Large intestine (tissue), 3 donors: ENCODE measurements at regions not wholly inside any gene's neighbourhood (a gene's known extent, or its start where the extent isn't known, plus 50 kb on each side); places are given as distances from the start of the nearest gene placed in this dataset.
"Not testable (repeated sequence)": the region's sequence is repeated elsewhere in the genome, so short reads cannot be mapped to it uniquely, and the experiment has no call there.

Experiments used
- DNase-seq, 2 donors: peaks; one replicate each; pipeline versions ENCODE4 v3.0.0 to v3.0.0-alpha.2; 2013
- H3K27ac ChIP-seq: one replicate; pipeline ENCODE4 v1.5.1; 2013; ENCODE audit warnings: low read length
- H3K27me3 ChIP-seq: 2 replicates; pipeline ENCODE4 v1.6.1; 2013; ENCODE audit warnings: low read length; ENCODE audit not compliant: control insufficient read depth, insufficient read depth
- H3K36me3 ChIP-seq: 2 replicates; pipeline ENCODE4 v1.6.1; 2013; ENCODE audit warnings: low read length; ENCODE audit not compliant: control insufficient read depth, insufficient read depth
- H3K4me1 ChIP-seq: one replicate; pipeline ENCODE4 v1.6.1; 2013; ENCODE audit warnings: low read length; ENCODE audit not compliant: control insufficient read depth, insufficient read depth
- H3K4me3 ChIP-seq: one replicate; pipeline ENCODE4 v1.5.1; 2013; ENCODE audit warnings: low read length
- H3K9me3 ChIP-seq: one replicate; pipeline ENCODE4 v1.6.1; 2013; ENCODE audit warnings: mild to moderate bottlenecking, low read depth, low read length, moderate library complexity; ENCODE audit not compliant: control insufficient read depth
- WGBS: methylation state at CpG from one replicate; pipeline ENCODE4 v1.1.5; 2013; ENCODE audit warnings: low lambda C conversion rate; ENCODE audit not compliant: insufficient coverage; 5-methylcytosine and 5-hydroxymethylcytosine counted together

DNA sequence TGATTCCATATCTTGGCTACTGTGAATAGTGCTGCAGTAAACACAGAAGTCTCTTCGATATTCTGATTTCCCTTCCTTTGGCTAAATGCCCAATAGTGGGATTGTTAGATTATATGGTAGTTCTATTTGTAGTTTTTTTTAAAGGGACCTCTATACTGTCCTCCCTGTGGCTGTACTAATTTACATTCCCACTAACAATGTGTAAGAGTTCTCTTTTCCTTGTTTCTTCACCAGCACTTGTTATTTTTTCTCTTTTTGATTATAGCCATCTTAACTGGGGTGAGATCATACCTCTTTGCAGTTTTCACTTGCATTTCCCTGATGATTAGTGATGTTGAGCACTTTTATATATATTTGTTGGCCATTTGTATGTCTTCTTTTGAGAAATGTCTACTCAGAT, 102.0 kb downstream of the CARTPT start:
- Histone ChIP-seq H3K27ac (no peak overlapping the region), H3K9me3 (no peaks in the 10 kb centered on the region), H3K4me1 (no peaks in the 10 kb centered on the region), H3K36me3 (no peaks in the 10 kb centered on the region), H3K27me3 (no peaks in the 10 kb centered on the region), H3K4me3 (no peak overlapping the region)
- DNase-seq: no peak
- WGBS: no CpG with 5 or more reads among the region's 1 CpG

GRCh38 chr5:71822065-71822464, 103.0 kb downstream of the CARTPT start:
- not testable (repeated sequence) for H3K27me3 ChIP-seq, H3K27ac ChIP-seq, H3K4me3 ChIP-seq, H3K4me1 ChIP-seq, H3K36me3 ChIP-seq, H3K9me3 ChIP-seq, DNase-seq

- Histone ChIP-seq H3K4me1 (no peaks in the 10 kb centered on the region), H3K27ac (no peak overlapping the region), H3K36me3 (no peaks in the 10 kb centered on the region), H3K4me3 (no peak overlapping the region), H3K9me3 (peaks cover 8% of the 10 kb centered on the region), H3K27me3 (no peaks in the 10 kb centered on the region)
- no peak for DNase-seq
- 100% methylated on average over 1 of the region's 1 CpG for WGBS
Observed at GRCh38 chr5:71825992-71826391, 106.9 kb downstream of the CARTPT start.

DNA sequence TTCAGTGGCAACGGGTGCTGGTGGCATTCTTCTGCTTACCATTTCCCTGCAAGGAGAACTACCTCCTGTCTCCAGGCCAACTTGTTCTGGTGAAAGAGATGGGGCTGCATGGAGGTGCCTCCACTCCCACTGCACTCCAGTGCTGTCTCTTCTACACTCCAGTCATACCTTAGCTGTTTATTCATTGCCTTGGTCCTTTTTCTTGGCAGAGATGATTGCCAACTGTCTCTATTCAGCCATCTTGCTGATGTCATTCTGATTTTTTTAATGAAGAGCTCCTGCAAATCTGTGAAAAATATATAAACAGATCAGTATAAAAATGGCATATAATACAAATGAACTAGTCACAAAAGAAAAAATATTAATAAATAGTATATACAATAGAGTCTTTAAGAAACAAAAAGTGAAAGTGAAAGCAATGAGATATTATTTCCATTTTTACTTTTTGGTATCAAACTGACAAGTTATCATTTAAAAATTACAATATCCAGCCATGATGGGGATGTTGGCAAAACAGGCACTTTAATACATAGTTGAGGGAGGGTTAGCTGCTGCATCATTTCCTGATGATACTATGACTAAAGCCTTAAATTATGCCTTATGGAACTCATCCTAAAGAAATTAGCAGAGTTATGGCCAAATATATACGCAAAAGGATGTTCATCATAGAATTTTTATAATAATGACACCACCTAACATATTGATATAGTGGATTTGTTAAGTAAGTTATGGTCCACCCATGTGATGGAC, 109.4 kb downstream of the CARTPT start:
- no peaks in the 10 kb centered on the region for H3K36me3 ChIP-seq
- WGBS: 80% methylated on average over 1 of the region's 2 CpGs
- no peak overlapping the region for H3K27ac ChIP-seq
- no peaks in the 10 kb centered on the region for H3K4me1 ChIP-seq
- H3K27me3 ChIP-seq: no peaks in the 10 kb centered on the region
- DNase-seq: no peak
- H3K9me3 ChIP-seq: peaks cover 8% of the 10 kb centered on the region
- H3K4me3 ChIP-seq: no peak overlapping the region

DNA sequence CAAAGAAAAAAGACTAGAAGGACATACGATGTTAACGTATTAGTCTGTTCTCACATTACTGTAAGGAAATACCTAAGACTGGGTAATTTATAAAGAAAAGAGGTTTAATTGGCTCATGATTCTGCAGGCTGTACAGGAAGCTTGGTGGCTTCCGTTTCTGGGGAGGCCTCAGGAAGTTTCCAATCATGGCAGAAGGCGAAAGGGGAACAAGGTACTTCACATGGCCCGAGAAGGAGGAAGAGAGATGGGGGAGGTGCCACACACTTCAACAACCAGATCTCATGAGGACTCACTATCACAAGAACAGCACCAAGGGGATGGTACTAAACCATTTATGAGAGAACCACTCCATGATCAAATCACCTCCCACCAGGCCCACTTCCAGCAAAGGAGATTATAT, 110.1 kb downstream of the CARTPT start:
- WGBS: 100% methylated on average over 1 of the region's 5 CpGs
- H3K27ac ChIP-seq: no peak overlapping the region

DNA sequence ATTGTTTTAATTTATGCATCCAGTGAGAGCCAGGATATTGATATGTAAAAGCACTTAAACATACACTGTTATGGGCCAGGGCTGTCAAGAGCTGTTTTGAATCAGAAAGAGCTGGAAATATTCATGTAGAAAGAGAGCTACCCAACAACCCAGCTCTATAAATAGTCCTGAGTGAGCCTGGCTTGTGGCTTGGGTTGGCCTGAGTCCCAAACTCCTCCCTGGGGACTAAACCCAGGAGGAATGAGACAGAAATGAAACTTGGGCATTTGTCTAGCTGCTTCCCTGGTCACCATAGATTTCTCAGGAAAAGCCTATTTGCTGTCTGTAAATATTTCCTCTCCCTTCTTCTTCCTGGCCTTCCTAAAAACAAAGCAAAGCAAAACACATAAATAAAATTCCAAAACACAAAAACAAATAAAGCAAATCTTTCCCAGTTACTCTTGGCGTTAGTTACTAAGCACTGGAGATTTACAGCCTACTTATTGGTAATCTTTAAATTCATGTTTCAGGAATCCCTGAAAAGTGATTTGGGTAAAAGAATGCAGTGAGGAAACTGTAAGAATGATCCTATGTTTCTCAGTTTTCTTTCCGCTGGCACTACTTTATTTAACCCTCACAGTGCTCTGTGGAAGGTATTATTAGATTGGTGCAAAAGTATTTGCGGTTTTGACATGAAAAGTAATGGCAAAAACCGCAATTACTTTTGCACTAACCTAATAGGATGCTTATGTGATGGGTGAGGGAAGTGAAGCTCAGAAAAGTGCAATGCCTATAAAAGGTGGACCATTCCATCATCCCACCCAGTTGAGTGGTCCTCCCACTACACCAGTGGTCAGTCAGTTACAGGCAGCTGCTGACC, 111.8 kb downstream of the CARTPT start:
- Histone ChIP-seq H3K9me3 (peaks cover 8% of the 10 kb centered on the region), H3K27me3 (no peaks in the 10 kb centered on the region), H3K36me3 (no peaks in the 10 kb centered on the region), H3K4me3 (no peak overlapping the region), H3K4me1 (no peaks in the 10 kb centered on the region), H3K27ac (no peak overlapping the region)
- no CpG with 5 or more reads among the region's 4 CpGs for WGBS
- DNase-seq: peak in 1 of 2 donors; percentile 17

More for the DNA sequence above, 110.1 kb downstream of the CARTPT start:
- Histone ChIP-seq H3K9me3 (peaks cover 8% of the 10 kb centered on the region), H3K4me3 (no peak overlapping the region), H3K27me3 (no peaks in the 10 kb centered on the region), H3K4me1 (no peaks in the 10 kb centered on the region), H3K36me3 (no peaks in the 10 kb centered on the region)
- DNase-seq: no peak

DNA sequence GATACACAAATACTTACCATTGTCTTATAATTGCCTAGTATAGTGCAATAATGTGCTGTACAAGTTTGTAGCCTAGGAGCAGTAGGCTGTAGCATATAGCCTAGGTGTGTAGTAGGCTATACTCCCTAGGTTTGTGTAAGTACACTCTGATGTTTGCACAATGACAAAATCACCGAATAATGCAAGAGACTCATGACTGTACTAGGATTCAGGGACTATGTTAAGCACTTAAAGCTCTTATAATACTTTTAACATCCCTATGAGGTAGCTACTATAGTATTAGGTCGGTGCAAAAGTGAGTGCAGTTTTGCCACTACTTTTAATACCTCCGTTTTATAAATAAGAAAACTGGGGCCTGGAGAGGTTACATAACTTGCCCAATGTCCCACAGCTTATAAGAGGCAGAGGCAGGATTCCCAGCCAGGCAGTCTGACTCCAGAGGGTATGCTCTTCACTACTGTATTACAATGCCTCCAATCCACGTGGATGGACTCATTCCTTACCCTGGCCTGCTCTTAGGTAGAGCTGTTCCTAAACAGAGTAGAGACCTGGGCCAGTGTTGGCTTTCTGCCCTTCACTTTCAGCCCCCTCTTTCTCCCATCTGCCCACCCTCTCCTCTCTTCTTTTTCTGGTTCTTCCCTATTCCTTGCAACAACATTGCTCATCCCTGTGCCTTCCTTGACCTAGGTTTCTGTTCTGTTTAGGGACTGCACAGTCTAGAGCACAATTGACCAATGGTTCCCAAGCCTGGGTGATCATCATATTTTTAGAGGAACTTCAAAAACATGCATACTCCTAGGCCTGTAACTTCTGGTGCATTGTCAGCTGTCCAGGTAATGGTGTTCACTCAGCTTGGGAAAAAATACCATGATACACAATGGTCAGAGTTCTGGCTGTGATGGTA, 114.0 kb downstream of the CARTPT start:
- WGBS: 80% methylated on average over 1 of the region's 4 CpGs
- Histone ChIP-seq H3K4me3 (no peak overlapping the region), H3K36me3 (no peaks in the 10 kb centered on the region), H3K4me1 (no peaks in the 10 kb centered on the region), H3K27me3 (no peaks in the 10 kb centered on the region), H3K27ac (no peak overlapping the region), H3K9me3 (no peaks in the 10 kb centered on the region)
- DNase-seq: no peak

DNA sequence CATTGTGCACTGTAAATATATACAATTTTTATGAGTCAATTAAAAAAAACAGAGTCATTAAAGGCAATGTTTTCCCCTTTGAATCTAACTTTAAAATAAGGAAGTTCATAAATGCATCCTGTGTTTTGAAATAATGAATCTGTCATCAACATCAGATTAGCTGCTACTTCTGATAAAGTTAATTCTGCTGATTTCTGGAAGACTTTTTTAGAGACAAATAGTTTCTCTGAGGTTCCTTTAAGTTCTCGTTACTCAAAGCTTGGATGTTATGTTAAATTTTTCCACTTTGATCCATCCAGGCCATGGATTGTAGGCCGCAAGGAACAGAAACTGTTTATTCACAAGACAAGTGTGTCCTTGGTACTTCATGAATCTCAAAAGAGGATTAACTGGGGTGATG, 115.5 kb downstream of the CARTPT start:
- Histone ChIP-seq H3K36me3 (no peaks in the 10 kb centered on the region), H3K9me3 (no peaks in the 10 kb centered on the region), H3K4me1 (no peaks in the 10 kb centered on the region), H3K27me3 (no peaks in the 10 kb centered on the region), H3K4me3 (no peak overlapping the region), H3K27ac (no peak overlapping the region)
- DNase-seq: no peak
- WGBS: 100% methylated on average over 1 of the region's 2 CpGs

- Histone ChIP-seq H3K27me3 (no peaks in the 10 kb centered on the region), H3K4me3 (no peak overlapping the region), H3K27ac (no peak overlapping the region), H3K9me3 (no peaks in the 10 kb centered on the region), H3K36me3 (no peaks in the 10 kb centered on the region), H3K4me1 (no peaks in the 10 kb centered on the region)
- no peak for DNase-seq
Observed at GRCh38 chr5:71836084-71836483, 117.0 kb downstream of the CARTPT start.

DNA sequence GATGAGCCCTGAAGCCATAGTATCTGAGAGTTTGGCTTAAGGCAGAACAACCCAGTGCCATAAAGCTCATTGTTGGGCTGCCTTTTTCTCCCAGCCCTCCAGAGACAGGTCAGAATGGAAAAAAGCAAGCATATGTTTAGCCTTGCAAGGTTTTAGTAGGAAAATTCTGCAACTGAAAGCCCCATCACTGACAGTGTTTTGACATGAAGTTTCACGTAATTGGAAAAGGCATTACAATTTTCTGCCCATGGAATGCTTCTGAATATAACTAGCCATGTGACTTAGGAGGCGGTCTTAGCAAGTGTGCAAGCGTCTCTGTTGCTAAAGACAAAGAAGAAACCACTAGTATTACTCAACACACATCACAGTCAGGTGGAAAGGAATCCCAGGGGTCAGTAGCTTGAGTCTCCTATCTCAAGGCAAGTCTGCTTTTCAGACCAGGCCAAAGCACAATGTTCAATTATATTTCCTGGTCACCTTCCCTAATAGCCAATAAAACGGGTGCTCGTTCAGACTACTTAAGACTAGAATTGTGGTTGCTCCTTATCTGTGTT, 117.6 kb downstream of the CARTPT start:
- H3K36me3 ChIP-seq: no peaks in the 10 kb centered on the region
- WGBS: 63% methylated on average over 4 of the region's 5 CpGs
- no peaks in the 10 kb centered on the region for H3K27me3 ChIP-seq
- no peak overlapping the region for H3K27ac ChIP-seq
- H3K4me3 ChIP-seq: no peak overlapping the region
- H3K9me3 ChIP-seq: no peaks in the 10 kb centered on the region
- DNase-seq: peak; percentile 30 to 31
- H3K4me1 ChIP-seq: no peaks in the 10 kb centered on the region
